T-helper 2 cell treated with Interferon-gamma antibody and Interleukin-4, amounts not matched to agents 5 μg/mL and 100 μg/mL, for 36 hours (primary cell): ENCODE measurements at regions not wholly inside any gene's neighbourhood (a gene's known extent, or its start where the extent isn't known, plus 50 kb on each side); places are given as distances from the start of the nearest gene placed in this dataset.
"Not testable (repeated sequence)": the region's sequence is repeated elsewhere in the genome, so short reads cannot be mapped to it uniquely, and the experiment has no call there.

Source experiments
- DNase-seq: peaks from one replicate; pipeline ENCODE4 v3.0.0; 2021; ENCODE audit warnings: low spot score
- H3K27ac Mint-ChIP-seq: one replicate; pipeline ENCODE4 v1.8.0; 2021; ENCODE audit warnings: mild to moderate bottlenecking, mixed read lengths
- H3K27me3 Mint-ChIP-seq: one replicate; pipeline ENCODE4 v1.8.0; 2021; ENCODE audit warnings: low read depth, mixed read lengths
- H3K36me3 Mint-ChIP-seq: one replicate; pipeline ENCODE4 v1.8.0; 2021; ENCODE audit warnings: low read depth, mixed read lengths
- H3K4me1 Mint-ChIP-seq: one replicate; pipeline ENCODE4 v1.8.0; 2021; ENCODE audit warnings: low read depth, mixed read lengths
- H3K4me3 Mint-ChIP-seq: one replicate; pipeline ENCODE4 v1.8.0; 2022; ENCODE audit warnings: mild to moderate bottlenecking, moderate library complexity, mixed read lengths
- H3K9me3 Mint-ChIP-seq: one replicate; pipeline ENCODE4 v1.8.0; 2021; ENCODE audit warnings: mixed read lengths

GRCh38 chr1:79929356-79929755 is 922.8 kb upstream of the ADGRL4 start:
- no peaks in the 10 kb centered on the region for H3K4me1 Mint-ChIP-seq
- H3K4me3 Mint-ChIP-seq, result no peak overlapping the region
- peaks cover 20% of the 10 kb centered on the region for H3K9me3 Mint-ChIP-seq
- H3K36me3 Mint-ChIP-seq, result no peaks in the 10 kb centered on the region
- H3K27ac Mint-ChIP-seq, result no peak overlapping the region
- no peaks in the 10 kb centered on the region for H3K27me3 Mint-ChIP-seq
- DNase-seq, result no peak

GRCh38 chr1:79928901-79929300 is 922.4 kb upstream of the ADGRL4 start:
- Mint-ChIP-seq H3K4me3 (no peak overlapping the region), H3K27ac (no peak overlapping the region), H3K9me3 (peaks cover 20% of the 10 kb centered on the region), H3K27me3 (no peaks in the 10 kb centered on the region), H3K4me1 (no peaks in the 10 kb centered on the region), H3K36me3 (no peaks in the 10 kb centered on the region)
- DNase-seq, result no peak

DNA sequence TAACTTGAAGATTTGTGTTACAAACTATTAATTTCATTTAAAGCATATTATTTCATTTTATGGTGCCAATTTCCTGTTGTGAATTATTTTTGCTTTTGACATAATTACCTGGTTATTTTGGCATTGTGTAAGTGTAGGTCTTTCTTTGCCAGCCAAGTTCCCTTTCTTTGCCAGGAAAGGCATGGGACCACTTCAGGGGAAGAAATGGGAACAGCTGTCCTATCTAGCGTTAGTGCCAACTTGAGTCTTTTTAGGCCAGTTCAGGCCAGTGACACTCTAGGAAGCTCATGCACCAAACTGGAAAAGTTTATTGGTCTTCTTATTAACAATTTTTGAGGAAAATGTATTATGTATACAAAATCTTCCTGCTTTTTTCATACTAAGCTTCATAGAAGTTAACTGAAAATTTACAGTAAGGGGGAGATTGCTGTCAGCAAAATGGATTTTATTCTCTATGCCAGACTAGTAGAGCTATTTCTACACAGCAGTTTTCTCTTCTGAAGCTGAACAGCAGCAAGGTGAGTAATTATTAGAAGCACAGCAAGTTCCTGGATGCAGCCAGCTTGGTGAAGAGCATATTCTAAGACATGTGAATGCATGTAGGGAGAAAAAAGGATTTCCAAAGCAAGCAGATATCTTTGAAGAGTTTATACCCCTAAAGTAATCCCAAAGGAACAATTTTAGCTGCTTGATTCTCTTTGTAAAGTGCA is 914.6 kb upstream of the ADGRL4 start:
- H3K27ac Mint-ChIP-seq, result no peak overlapping the region
- peaks cover 28% of the 10 kb centered on the region for H3K9me3 Mint-ChIP-seq
- no peak overlapping the region for H3K4me3 Mint-ChIP-seq
- H3K36me3 Mint-ChIP-seq, result no peaks in the 10 kb centered on the region
- no peak for DNase-seq
- H3K4me1 Mint-ChIP-seq, result no peaks in the 10 kb centered on the region
- no peaks in the 10 kb centered on the region for H3K27me3 Mint-ChIP-seq

GRCh38 chr1:79914896-79915295 is 908.4 kb upstream of the ADGRL4 start:
- no peaks in the 10 kb centered on the region for H3K4me1 Mint-ChIP-seq
- no peaks in the 10 kb centered on the region for H3K27me3 Mint-ChIP-seq
- no peak overlapping the region for H3K27ac Mint-ChIP-seq
- H3K36me3 Mint-ChIP-seq, result no peaks in the 10 kb centered on the region
- no peak overlapping the region for H3K4me3 Mint-ChIP-seq
- H3K9me3 Mint-ChIP-seq, result peaks cover 24% of the 10 kb centered on the region
- DNase-seq, result no peak

DNA sequence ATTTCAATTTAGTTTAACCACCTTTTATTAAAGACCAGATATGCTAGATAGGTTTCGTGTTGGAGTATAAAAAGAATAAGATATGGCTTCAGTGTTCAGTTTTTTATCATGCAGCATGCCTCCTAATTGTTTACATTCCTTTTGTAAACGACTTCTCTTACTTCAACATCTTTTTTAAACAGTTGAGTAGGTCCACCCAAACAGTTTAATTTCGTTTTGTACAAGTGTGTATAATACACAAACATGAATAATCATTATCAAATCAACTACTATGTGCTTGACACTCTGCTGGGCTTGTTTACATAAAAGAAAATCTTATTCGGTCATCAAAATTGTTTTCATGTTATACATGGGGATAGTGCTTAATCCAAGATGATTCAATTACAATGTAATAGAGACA is 906.3 kb upstream of the ADGRL4 start:
- no peaks in the 10 kb centered on the region for H3K27me3 Mint-ChIP-seq
- no peak for DNase-seq
- H3K4me1 Mint-ChIP-seq, result no peaks in the 10 kb centered on the region
- H3K27ac Mint-ChIP-seq, result no peak overlapping the region
- no peaks in the 10 kb centered on the region for H3K36me3 Mint-ChIP-seq
- no peak overlapping the region for H3K4me3 Mint-ChIP-seq
- H3K9me3 Mint-ChIP-seq, result peaks cover 23% of the 10 kb centered on the region

GRCh38 chr1:79903321-79903720 is 896.8 kb upstream of the ADGRL4 start:
- Mint-ChIP-seq H3K27me3 (no peaks in the 10 kb centered on the region), H3K9me3 (peaks cover 19% of the 10 kb centered on the region), H3K27ac (no peak overlapping the region), H3K4me3 (no peak overlapping the region), H3K4me1 (no peaks in the 10 kb centered on the region), H3K36me3 (no peaks in the 10 kb centered on the region)
- no peak for DNase-seq

- Mint-ChIP-seq H3K27ac (no peak overlapping the region), H3K36me3 (no peaks in the 10 kb centered on the region), H3K4me3 (no peak overlapping the region), H3K4me1 (no peaks in the 10 kb centered on the region), H3K9me3 (peaks cover 25% of the 10 kb centered on the region), H3K27me3 (no peaks in the 10 kb centered on the region)
- DNase-seq, result no peak
Measured at GRCh38 chr1:79902418-79902817, 895.9 kb upstream of the ADGRL4 start.

GRCh38 chr1:79899914-79900313 is 893.4 kb upstream of the ADGRL4 start:
- no peak for DNase-seq
- H3K9me3 Mint-ChIP-seq, result peaks cover 16% of the 10 kb centered on the region
- no peaks in the 10 kb centered on the region for H3K27me3 Mint-ChIP-seq
- no peaks in the 10 kb centered on the region for H3K4me1 Mint-ChIP-seq
- H3K27ac Mint-ChIP-seq, result no peak overlapping the region
- no peak overlapping the region for H3K4me3 Mint-ChIP-seq
- H3K36me3 Mint-ChIP-seq, result no peaks in the 10 kb centered on the region

- H3K9me3 Mint-ChIP-seq, result peaks cover 29% of the 10 kb centered on the region
- H3K36me3 Mint-ChIP-seq, result no peaks in the 10 kb centered on the region
- no peaks in the 10 kb centered on the region for H3K4me1 Mint-ChIP-seq
- DNase-seq, result no peak
- H3K4me3 Mint-ChIP-seq, result no peak overlapping the region
- no peak overlapping the region for H3K27ac Mint-ChIP-seq
- H3K27me3 Mint-ChIP-seq, result no peaks in the 10 kb centered on the region
Measured at GRCh38 chr1:79896140-79896539, 889.6 kb upstream of the ADGRL4 start.

DNA sequence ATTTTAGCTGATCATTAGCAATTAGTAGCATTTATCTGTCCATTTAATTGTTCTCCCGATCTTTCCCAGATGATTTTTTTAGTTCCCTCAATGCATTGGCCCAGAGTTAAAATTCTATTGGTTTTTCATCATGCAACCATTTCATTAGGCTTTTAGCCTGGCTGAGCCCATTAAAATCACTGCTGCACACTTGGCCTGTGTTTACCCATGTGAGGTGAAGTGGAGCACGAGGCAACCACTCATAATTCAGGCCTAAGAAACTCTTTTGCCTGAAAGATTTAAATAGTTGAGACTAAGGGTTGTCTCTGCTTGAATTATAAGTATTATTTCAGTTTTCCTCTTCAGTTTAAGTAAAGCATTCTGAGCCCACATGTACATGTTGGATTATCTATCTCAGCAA is 889.0 kb upstream of the ADGRL4 start:
- no peak overlapping the region for H3K4me3 Mint-ChIP-seq
- H3K36me3 Mint-ChIP-seq, result no peaks in the 10 kb centered on the region
- no peak overlapping the region for H3K27ac Mint-ChIP-seq
- H3K27me3 Mint-ChIP-seq, result no peaks in the 10 kb centered on the region
- no peak for DNase-seq
- peaks cover 35% of the 10 kb centered on the region for H3K9me3 Mint-ChIP-seq
- no peaks in the 10 kb centered on the region for H3K4me1 Mint-ChIP-seq

- H3K27me3 Mint-ChIP-seq, H3K4me1 Mint-ChIP-seq, DNase-seq, H3K27ac Mint-ChIP-seq, H3K36me3 Mint-ChIP-seq, H3K4me3 Mint-ChIP-seq: not testable (repeated sequence)
- peaks cover 46% of the 10 kb centered on the region for H3K9me3 Mint-ChIP-seq
Measured at GRCh38 chr1:79894129-79894528, 887.6 kb upstream of the ADGRL4 start.

DNA sequence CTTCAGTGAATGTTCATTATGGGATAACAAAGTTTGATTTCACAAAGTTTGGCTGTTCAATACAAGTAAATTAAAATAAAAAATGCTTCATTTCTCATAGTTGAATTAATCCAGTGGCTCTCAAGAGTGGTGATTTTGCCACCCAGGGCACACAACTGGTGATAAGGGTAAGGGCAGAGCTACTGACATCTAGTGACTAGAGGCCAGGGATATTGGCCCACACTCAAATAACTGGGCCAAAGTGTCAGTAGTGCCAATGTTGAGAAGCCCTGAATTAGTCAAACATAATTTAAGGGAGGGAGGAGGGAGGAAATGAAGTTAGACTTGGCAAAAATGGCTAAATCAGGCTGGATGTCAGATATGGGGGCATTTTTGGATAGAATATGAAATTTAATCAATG is 880.5 kb upstream of the ADGRL4 start:
- no peak overlapping the region for H3K27ac Mint-ChIP-seq
- H3K4me1 Mint-ChIP-seq, result no peaks in the 10 kb centered on the region
- H3K27me3 Mint-ChIP-seq, result no peaks in the 10 kb centered on the region

GRCh38 chr1:79885101-79885500 is 878.6 kb upstream of the ADGRL4 start:
- Mint-ChIP-seq H3K4me3 (no peak overlapping the region), H3K27ac (no peak overlapping the region), H3K36me3 (no peaks in the 10 kb centered on the region), H3K9me3 (peaks cover 42% of the 10 kb centered on the region), H3K4me1 (no peaks in the 10 kb centered on the region), H3K27me3 (no peaks in the 10 kb centered on the region)
- no peak for DNase-seq

More for the DNA sequence above, 880.5 kb upstream of the ADGRL4 start:
- DNase-seq, result no peak
- Mint-ChIP-seq H3K36me3 (no peaks in the 10 kb centered on the region), H3K9me3 (peaks cover 46% of the 10 kb centered on the region), H3K4me3 (no peak overlapping the region)

- H3K27me3 Mint-ChIP-seq, result no peaks in the 10 kb centered on the region
- no peak overlapping the region for H3K4me3 Mint-ChIP-seq
- H3K4me1 Mint-ChIP-seq, result no peaks in the 10 kb centered on the region
- H3K27ac Mint-ChIP-seq, result no peak overlapping the region
- H3K36me3 Mint-ChIP-seq, result no peaks in the 10 kb centered on the region
- no peak for DNase-seq
- H3K9me3 Mint-ChIP-seq, result peaks cover 48% of the 10 kb centered on the region
Measured at GRCh38 chr1:79877086-79877485, 870.6 kb upstream of the ADGRL4 start.

- Mint-ChIP-seq H3K27ac (no peak overlapping the region), H3K9me3 (peaks cover 36% of the 10 kb centered on the region), H3K4me3 (no peak overlapping the region), H3K4me1 (no peaks in the 10 kb centered on the region), H3K36me3 (no peaks in the 10 kb centered on the region), H3K27me3 (no peaks in the 10 kb centered on the region)
- DNase-seq, result no peak
Measured at GRCh38 chr1:79875187-79875586, 868.7 kb upstream of the ADGRL4 start.
